ENCODE measurements at regions not wholly inside any gene's neighbourhood (a gene's known extent, or its start where the extent isn't known, plus 50 kb on each side); places are given as distances from the start of the nearest gene placed in this dataset.

DNA sequence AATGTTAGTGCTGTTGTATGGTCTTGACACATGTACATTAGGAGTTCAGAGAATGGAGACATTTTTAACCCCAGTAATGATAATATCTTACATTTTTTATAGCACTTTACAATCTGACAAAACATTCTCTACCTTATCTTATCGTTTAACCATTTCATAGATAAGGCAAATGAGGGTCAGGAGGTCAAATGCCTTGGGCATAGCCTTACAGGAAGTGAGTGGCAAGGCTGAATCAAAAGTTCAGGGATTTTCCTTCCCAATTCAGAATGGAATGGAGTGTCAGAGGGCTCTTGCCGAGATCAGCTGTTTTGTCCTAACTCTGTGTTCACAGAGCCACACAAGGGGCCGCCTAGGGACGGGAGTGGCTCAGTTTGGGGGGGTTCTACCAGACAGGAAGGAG, 57.6 kb upstream of the AK4 start:
- Mint-ChIP-seq H3K4me1 (ENCODE audit: low read depth in 2 of 2) (peaks cover 4 to 10% of the 10 kb centered on the region in 2 donors), H3K27ac (no peak overlapping the region), H3K9me3 (peaks cover 4% of the 10 kb centered on the region), H3K27me3 (peaks cover 6 to 7% of the 10 kb centered on the region in 2 donors), H3K36me3 (peaks cover 4% of the 10 kb centered on the region), H3K4me3 (no peak overlapping the region)
- ATAC-seq (no peak), DNase-seq (ENCODE audit: low spot score) (no peak)

- no peak overlapping the region for H3K27ac Mint-ChIP-seq
- DNase-seq (ENCODE audit: low spot score) (no peak), ATAC-seq (no peak)
- H3K36me3 Mint-ChIP-seq: peaks cover 1% of the 10 kb centered on the region
- peaks cover 2 to 12% of the 10 kb centered on the region in 2 donors for H3K27me3 Mint-ChIP-seq
- H3K4me1 Mint-ChIP-seq (ENCODE audit: low read depth in 2 of 2): peaks cover 2 to 6% of the 10 kb centered on the region in 2 donors
- H3K4me3 Mint-ChIP-seq: no peak overlapping the region
- H3K9me3 Mint-ChIP-seq: peaks cover under 1% of the 10 kb centered on the region
These were observed 55.3 kb upstream of the AK4 start for GRCh38 chr1:65092691-65093090.

DNA sequence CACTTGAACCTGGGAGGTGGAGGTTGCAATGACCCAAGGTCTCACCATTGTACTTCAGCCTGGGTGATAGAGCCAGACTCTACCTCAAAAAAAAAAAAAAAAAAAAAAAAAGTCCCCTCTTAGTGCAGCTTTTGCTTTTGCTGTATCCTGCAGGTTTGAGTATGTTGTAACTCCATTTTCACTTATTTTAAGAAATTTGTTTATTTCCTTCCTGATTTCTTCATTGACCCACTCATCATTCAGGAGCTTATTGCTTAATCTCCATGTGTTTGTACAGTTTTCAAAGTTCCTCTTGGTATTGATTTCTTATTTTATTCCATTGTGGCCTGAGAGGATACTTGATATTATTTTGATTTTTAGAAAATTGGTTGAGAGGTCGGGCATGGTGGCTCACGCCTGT, 50.9 kb upstream of the AK4 start:
- H3K36me3 Mint-ChIP-seq: peaks cover 6% of the 10 kb centered on the region
- H3K27ac Mint-ChIP-seq: no peak overlapping the region
- DNase-seq (ENCODE audit: low spot score) (no peak), ATAC-seq (no peak)
- peaks cover 0 to 12% of the 10 kb centered on the region in 2 donors for H3K27me3 Mint-ChIP-seq
- H3K4me3 Mint-ChIP-seq: no peak overlapping the region
- no peaks in the 10 kb centered on the region for H3K4me1 Mint-ChIP-seq (ENCODE audit: low read depth in 2 of 2)
- peaks cover 3% of the 10 kb centered on the region for H3K9me3 Mint-ChIP-seq
